Vagina (tissue), 2 donors: ENCODE measurements at regions not wholly inside any gene's neighbourhood (a gene's known extent, or its start where the extent isn't known, plus 50 kb on each side); places are given as distances from the start of the nearest gene placed in this dataset.

Experiments used
- DNase-seq, 2 donors: peaks; one replicate each; pipeline ENCODE4 v3.0.0-alpha.2; 2017; ENCODE audit errors: extremely low spot score in 2 of 2
- H3K27ac ChIP-seq: fragments of 200-600 bp; sonication (generic); one replicate; pipeline ENCODE4 v1.5.1; 2019
- H3K27me3 ChIP-seq: fragments of 200-600 bp; sonication (generic); one replicate; pipeline ENCODE4 v1.5.1; 2019
- H3K36me3 ChIP-seq, 2 donors: fragments of 200-600 bp; sonication (generic); one replicate each; pipeline ENCODE4 v1.5.1; 2017 to 2019
- H3K4me1 ChIP-seq: fragments of 200-600 bp; sonication (generic); one replicate; pipeline ENCODE4 v1.5.1; 2019
- H3K4me3 ChIP-seq, 2 donors: fragments of 200-600 bp; sonication (generic); 1 replicate in 1 of 2; 2 replicates in 1 of 2; pipeline ENCODE4 v1.5.1; 2016 to 2019
- H3K9me3 ChIP-seq: fragments of 200-600 bp; sonication (generic); one replicate; pipeline ENCODE4 v1.5.1; 2019
- CTCF ChIP-seq, 3 experiments: fragments of 450-650 bp in 2 of 3; fragments of 200-600 bp in 1 of 3; sonication (generic) in 1 of 3; IDR thresholded peaks; one replicate each; pipeline ENCODE4 v1.5.1; 2017 to 2019; ENCODE audit warnings: antibody characterized with exemption in 3 of 3, mild to moderate bottlenecking in 2 of 3, moderate library complexity in 2 of 3
- POLR2A ChIP-seq, 2 donors: fragments of 450-650 bp; IDR thresholded peaks; one replicate each; pipeline ENCODE4 v1.6.1; 2017; ENCODE audit warnings: antibody characterized with exemption in 2 of 2, mild to moderate bottlenecking in 2 of 2, moderate library complexity in 2 of 2
- POLR2AphosphoS5 ChIP-seq, 2 donors: sonication (generic); formaldehyde crosslinking; IDR thresholded peaks; one replicate each; pipeline ENCODE4 v1.9.0; 2017; ENCODE audit warnings: antibody characterized with exemption in 2 of 2, mild to moderate bottlenecking in 2 of 2, low read depth in 1 of 2; ENCODE audit not compliant: insufficient read depth in 1 of 2
- intact Hi-C: fragments of 100-400 bp; cut with DNase I; formaldehyde crosslinking; loops from one replicate; pipeline ENCODE4 v1.15.1; 2023

- intact Hi-C loops, result loop anchor here (5.0 kb wide), 2 partner anchors 580 to 645 kb away; no protein-coding TSS in a partner anchor
- no peak overlapping the region for H3K4me3 ChIP-seq
- no peak for DNase-seq
- no peak overlapping the region for H3K27ac ChIP-seq
- no peaks in the 10 kb centered on the region for H3K36me3 ChIP-seq
- H3K9me3 ChIP-seq, result no peaks in the 10 kb centered on the region
- no peaks in the 10 kb centered on the region for H3K27me3 ChIP-seq
- peaks cover 16% of the 10 kb centered on the region for H3K4me1 ChIP-seq
- TF ChIP-seq POLR2A (IDR thresholded peaks at IDR 0.05) (no peak), CTCF (IDR thresholded peaks at IDR 0.05) (no peak), POLR2AphosphoS5 (IDR thresholded peaks at IDR 0.05; ENCODE audit: insufficient read depth in 1 of 2, low read depth in 1 of 2) (no peak)
Measured at GRCh38 chr12:15272376-15272775, 49.9 kb upstream of the PTPRO start.
